ENCODE measurements at regions not wholly inside any gene's neighbourhood (a gene's known extent, or its start where the extent isn't known, plus 50 kb on each side); places are given as distances from the start of the nearest gene placed in this dataset.

GRCh38 chr14:83764656-83765599 is 1765.0 kb upstream of the FLRT2 start:
- no peak for DNase-seq (ENCODE audit: low read depth)
- no peak overlapping the region for H3K4me3 ChIP-seq (replicated peaks; ENCODE audit: low read depth, low read length)
- no peak for TF ChIP-seq CTCF (IDR thresholded peaks at IDR 0.05; ENCODE audit: low read length, missing control alignments)

DNA sequence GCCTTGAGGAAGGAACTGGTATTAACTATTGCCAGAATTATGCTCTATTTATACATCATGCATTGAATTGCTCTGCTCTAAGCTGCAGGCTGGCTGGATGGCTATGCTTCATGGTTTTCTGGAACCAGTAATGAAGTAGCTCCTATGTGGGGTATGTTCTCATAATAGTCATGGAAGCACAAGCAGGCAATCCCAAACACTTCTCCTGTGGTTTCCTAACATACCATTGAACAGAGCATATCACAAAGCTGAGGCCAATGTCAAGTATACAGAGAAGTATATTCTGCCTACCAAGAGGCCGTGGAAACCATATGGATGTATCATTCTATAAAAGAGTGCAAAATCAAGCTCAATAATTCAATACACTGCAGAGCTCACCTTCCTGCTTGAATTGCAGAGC is 1752.4 kb upstream of the FLRT2 start:
- H3K4me3 ChIP-seq (replicated peaks; ENCODE audit: low read depth, low read length): no peak overlapping the region
- no peak for DNase-seq (ENCODE audit: low read depth)
- TF ChIP-seq CTCF (IDR thresholded peaks at IDR 0.05; ENCODE audit: low read length, missing control alignments): no peak

DNA sequence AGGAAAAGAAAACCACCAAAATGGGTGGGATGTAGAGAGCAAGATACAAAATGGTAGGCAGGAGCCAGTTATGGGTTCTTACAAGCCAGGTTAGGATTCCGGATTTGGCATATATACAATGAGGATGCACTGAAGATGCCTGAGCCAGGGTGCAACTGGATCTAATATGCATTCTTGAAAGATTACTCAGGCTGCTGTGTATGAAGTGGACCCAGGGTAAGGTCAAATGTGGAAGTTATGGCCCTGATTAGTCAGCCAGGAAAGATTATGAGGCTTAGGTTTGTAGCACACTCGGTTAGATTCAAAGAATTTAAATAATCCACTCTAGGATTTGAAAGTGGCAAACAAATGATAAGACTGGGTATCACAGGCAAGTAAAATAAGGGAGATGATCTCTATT is 1750.7 kb upstream of the FLRT2 start:
- DNase-seq (ENCODE audit: low read depth): peak; percentile 27
- no peak for TF ChIP-seq CTCF (IDR thresholded peaks at IDR 0.05; ENCODE audit: low read length, missing control alignments)
- no peak overlapping the region for H3K4me3 ChIP-seq (replicated peaks; ENCODE audit: low read depth, low read length)

- no peak for TF ChIP-seq CTCF (IDR thresholded peaks at IDR 0.05; ENCODE audit: low read length, missing control alignments)
- no peak overlapping the region for H3K4me3 ChIP-seq (replicated peaks; ENCODE audit: low read depth, low read length)
- no peak for DNase-seq (ENCODE audit: low read depth)
These were observed 1749.6 kb upstream of the FLRT2 start for GRCh38 chr14:83780321-83780720.

DNA sequence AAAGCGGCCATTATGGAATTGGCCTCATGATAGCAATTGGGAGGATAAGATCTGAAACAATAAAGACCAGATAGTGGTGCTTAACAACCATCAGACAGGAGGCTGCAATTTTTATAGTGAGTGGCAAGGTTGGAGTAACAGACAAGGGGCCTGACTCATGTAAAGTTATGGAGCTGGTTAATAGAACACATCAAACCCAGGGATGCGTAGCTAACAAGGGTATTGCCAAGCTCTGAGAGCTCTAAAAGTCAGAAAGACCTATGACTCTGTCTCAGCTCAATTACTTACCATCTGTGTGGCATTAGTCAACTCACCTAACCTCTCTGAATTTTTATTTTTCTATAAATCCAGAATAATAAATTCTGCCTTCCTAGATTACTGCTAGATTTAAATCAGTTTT is 1731.5 kb upstream of the FLRT2 start:
- no peak for DNase-seq (ENCODE audit: low read depth)
- no peak for TF ChIP-seq CTCF (IDR thresholded peaks at IDR 0.05; ENCODE audit: low read length, missing control alignments)
- no peak overlapping the region for H3K4me3 ChIP-seq (replicated peaks; ENCODE audit: low read depth, low read length)

GRCh38 chr14:83799233-83799632 is 1730.7 kb upstream of the FLRT2 start:
- no peak overlapping the region for H3K4me3 ChIP-seq (replicated peaks; ENCODE audit: low read depth, low read length)
- DNase-seq (ENCODE audit: low read depth): no peak
- no peak for TF ChIP-seq CTCF (IDR thresholded peaks at IDR 0.05; ENCODE audit: low read length, missing control alignments)

DNA sequence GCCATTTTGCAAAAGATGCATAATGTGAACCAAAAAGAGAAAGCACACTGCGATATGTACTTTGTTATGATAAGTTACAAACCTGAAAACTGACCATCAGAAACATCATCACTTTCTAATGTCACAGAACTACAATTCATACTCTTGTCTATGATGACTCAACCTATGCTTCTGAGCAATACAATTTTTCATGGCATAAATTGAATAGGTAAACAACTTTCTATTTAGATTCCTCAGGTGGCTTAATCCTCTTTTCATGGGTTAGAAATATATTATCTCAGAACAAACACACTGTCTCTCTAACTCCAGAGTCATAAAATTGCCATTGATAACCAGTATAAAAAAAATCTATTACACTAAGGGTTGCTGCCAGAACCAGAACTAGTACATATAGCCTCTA is 1715.0 kb upstream of the FLRT2 start:
- no peak overlapping the region for H3K4me3 ChIP-seq (replicated peaks; ENCODE audit: low read depth, low read length)
- no peak for DNase-seq (ENCODE audit: low read depth)
- no peak for TF ChIP-seq CTCF (IDR thresholded peaks at IDR 0.05; ENCODE audit: low read length, missing control alignments)

All from fibroblast of pulmonary artery (primary cell).